CD4-positive, alpha-beta T cell (primary cell): ENCODE measurements at regions not wholly inside any gene's neighbourhood (a gene's known extent, or its start where the extent isn't known, plus 50 kb on each side); places are given as distances from the start of the nearest gene placed in this dataset.

Experiments used
- ATAC-seq: fragments of 200-7000 bp; cut with Tn5 transposase; one replicate; pipeline ENCODE4 v1.10.0; 2022; ENCODE audit warnings: mild to moderate bottlenecking; ENCODE audit not compliant: poor library complexity
- CTCF ChIA-PET: fragments of 350-600 bp; sonication (Branson Sonifier 250); formaldehyde crosslinking; loops from one replicate; lab custom pipeline; 2021; ENCODE audit warnings: antibody characterized with exemption, inconsistent platforms; lab: Charles Lee
- POLR2A ChIA-PET: fragments of 350-600 bp; sonication (Branson Sonifier 250); formaldehyde crosslinking; loops from one replicate; lab custom pipeline; 2021; ENCODE audit warnings: antibody characterized with exemption, inconsistent platforms; lab: Charles Lee
- DNase-seq, 14 experiments: peaks; one replicate each; pipeline ENCODE4 v3.0.0-alpha.2; 2013 to 2020; ENCODE audit warnings: mixed read lengths in 2 of 14
- H3K27ac ChIP-seq, 2 donors: one replicate each; pipeline versions ENCODE4 v1.5.1 to v1.7.0; 2013; ENCODE audit warnings: low read length in 2 of 2, low read depth in 1 of 2, mild to moderate bottlenecking in 1 of 2
- H3K27me3 ChIP-seq, 2 experiments: 1 replicate in 1 of 2; 2 replicates in 1 of 2; pipeline versions ENCODE4 v1.6.1 to v1.7.0; 2013; ENCODE audit warnings: low read length in 2 of 2, control low read depth in 1 of 2, mild to moderate bottlenecking in 1 of 2, moderate library complexity in 1 of 2; ENCODE audit not compliant: insufficient read depth in 2 of 2, control insufficient read depth in 1 of 2
- H3K36me3 ChIP-seq: one replicate; pipeline ENCODE4 v1.6.1; 2013; ENCODE audit warnings: low read length, control low read depth; ENCODE audit not compliant: insufficient read depth
- H3K4me1 ChIP-seq: one replicate; pipeline ENCODE4 v1.6.1; 2013; ENCODE audit warnings: low read length, control low read depth; ENCODE audit not compliant: insufficient read depth
- H3K4me3 ChIP-seq: one replicate; pipeline ENCODE4 v1.5.1; 2013; ENCODE audit warnings: mild to moderate bottlenecking, low read length, moderate library complexity
- H3K9me3 ChIP-seq, 2 experiments: 1 replicate in 1 of 2; 2 replicates in 1 of 2; pipeline versions ENCODE4 v1.6.1 to v1.7.0; 2013; ENCODE audit warnings: low read length in 2 of 2, mild to moderate bottlenecking in 2 of 2, control low read depth in 1 of 2, moderate library complexity in 1 of 2; ENCODE audit not compliant: control insufficient read depth in 1 of 2, insufficient read depth in 1 of 2
- H3K27ac Mint-ChIP-seq: one replicate; pipeline ENCODE4 v1.8.0; 2020; ENCODE audit warnings: mixed read lengths
- H3K27me3 Mint-ChIP-seq: one replicate; pipeline ENCODE4 v1.8.0; 2021; ENCODE audit warnings: mixed read lengths
- H3K36me3 Mint-ChIP-seq: one replicate; pipeline ENCODE4 v1.8.0; 2021; ENCODE audit warnings: low read depth, mixed read lengths
- H3K4me1 Mint-ChIP-seq: one replicate; pipeline ENCODE4 v1.8.0; 2021; ENCODE audit warnings: low read depth, mixed read lengths
- H3K4me3 Mint-ChIP-seq: one replicate; pipeline ENCODE4 v1.8.0; 2020; ENCODE audit warnings: mild to moderate bottlenecking, mixed read lengths
- H3K9me3 Mint-ChIP-seq: one replicate; pipeline ENCODE4 v1.8.0; 2020; ENCODE audit warnings: mixed read lengths
- CTCF ChIP-seq: fragments of 200-600 bp; IDR thresholded peaks from one replicate; pipeline ENCODE4 v1.8.0; 2022; ENCODE audit warnings: antibody characterized with exemption, mild to moderate bottlenecking
- intact Hi-C, 2 experiments: fragments of 100-400 bp; cut with DNase I in 1 of 2; cut with micrococcal nuclease in 1 of 2; formaldehyde crosslinking; loops; one replicate each; pipeline versions ENCODE4 v1.15.1 to v1.9.0; 2023 to 2025; cut with DNase I, micrococcal nuclease

- H3K4me3 ChIP-seq, result no peak overlapping the region
- H3K27ac ChIP-seq, result no peak overlapping the region
- ChIA-PET POLR2A (no interaction called here), CTCF (interaction anchor here (0.5 kb wide), 1 partner anchor 314 kb away, joined by 3 read pairs; no protein-coding TSS in a partner anchor)
- no peaks in the 10 kb centered on the region for H3K27me3 ChIP-seq
- H3K36me3 ChIP-seq, result no peaks in the 10 kb centered on the region
- peaks cover 9 to 13% of the 10 kb centered on the region in 2 experiments for H3K9me3 ChIP-seq
- intact Hi-C loops, result no loop called here
- H3K4me1 ChIP-seq, result no peaks in the 10 kb centered on the region
- H3K27me3 Mint-ChIP-seq, result no peaks in the 10 kb centered on the region
- TF ChIP-seq CTCF, result no peak
- H3K4me1 Mint-ChIP-seq, result no peaks in the 10 kb centered on the region
- H3K4me3 Mint-ChIP-seq, result no peak overlapping the region
- H3K27ac Mint-ChIP-seq, result no peak overlapping the region
- DNase-seq, result no peak
- H3K36me3 Mint-ChIP-seq, result no peaks in the 10 kb centered on the region
- peaks cover 5% of the 10 kb centered on the region for H3K9me3 Mint-ChIP-seq
- ATAC-seq, result no peak
Observed at GRCh38 chr4:144318797-144319196, 178.3 kb upstream of the GYPA start.

GRCh38 chr4:144336633-144337032, 196.1 kb upstream of the GYPA start:
- Histone ChIP-seq H3K9me3 (no peaks in the 10 kb centered on the region), H3K36me3 (no peaks in the 10 kb centered on the region), H3K27ac (no peak overlapping the region), H3K27me3 (no peaks in the 10 kb centered on the region), H3K4me1 (no peaks in the 10 kb centered on the region), H3K4me3 (no peak overlapping the region)
- ATAC-seq, result no peak
- CTCF ChIA-PET, result no interaction called here
- Mint-ChIP-seq H3K9me3 (no peaks in the 10 kb centered on the region), H3K4me1 (no peaks in the 10 kb centered on the region), H3K36me3 (no peaks in the 10 kb centered on the region), H3K4me3 (no peak overlapping the region), H3K27ac (no peak overlapping the region), H3K27me3 (no peaks in the 10 kb centered on the region)
- POLR2A ChIA-PET, result no interaction called here
- intact Hi-C loops, result no loop called here
- DNase-seq, result no peak
- TF ChIP-seq CTCF, result no peak

GRCh38 chr4:144338148-144338547, 197.6 kb upstream of the GYPA start:
- H3K27ac ChIP-seq, result no peak overlapping the region
- TF ChIP-seq CTCF, result no peak
- CTCF ChIA-PET, result no interaction called here

More at GRCh38 chr4:144338148-144338547, 197.6 kb upstream of the GYPA start:
- no peak overlapping the region for H3K4me3 Mint-ChIP-seq
- no peak overlapping the region for H3K27ac Mint-ChIP-seq
- ATAC-seq (no peak), DNase-seq (peak in 1 of 14 experiments; percentile 5)
- Histone ChIP-seq H3K36me3 (no peaks in the 10 kb centered on the region), H3K9me3 (no peaks in the 10 kb centered on the region), H3K27me3 (no peaks in the 10 kb centered on the region), H3K4me3 (no peak overlapping the region), H3K4me1 (no peaks in the 10 kb centered on the region)
- intact Hi-C loops, result no loop called here
- H3K36me3 Mint-ChIP-seq, result no peaks in the 10 kb centered on the region
- H3K9me3 Mint-ChIP-seq, result no peaks in the 10 kb centered on the region
- no peaks in the 10 kb centered on the region for H3K27me3 Mint-ChIP-seq
- no peaks in the 10 kb centered on the region for H3K4me1 Mint-ChIP-seq
- POLR2A ChIA-PET, result no interaction called here
